Uterus (tissue), 2 donors: ENCODE measurements at regions not wholly inside any gene's neighbourhood (a gene's known extent, or its start where the extent isn't known, plus 50 kb on each side); places are given as distances from the start of the nearest gene placed in this dataset.

ENCODE experiments used
- POLR2A ChIP-seq, 2 donors: fragments of 450-650 bp; IDR thresholded peaks; one replicate each; pipeline ENCODE4 v1.6.1; 2016; ENCODE audit warnings: antibody characterized with exemption in 2 of 2, mild to moderate bottlenecking in 1 of 2, moderate library complexity in 1 of 2
- TF ChIP-seq, protein P1 (sequence below), 4 experiments: fragments of 200-600 bp in 2 of 4; fragments of 450-650 bp in 2 of 4; sonication (generic) in 2 of 4; IDR thresholded peaks; one replicate each; pipeline ENCODE4 v1.5.1; 2016 to 2019; ENCODE audit warnings: antibody characterized with exemption in 4 of 4, mild to moderate bottlenecking in 2 of 4, moderate library complexity in 1 of 4

DNA sequence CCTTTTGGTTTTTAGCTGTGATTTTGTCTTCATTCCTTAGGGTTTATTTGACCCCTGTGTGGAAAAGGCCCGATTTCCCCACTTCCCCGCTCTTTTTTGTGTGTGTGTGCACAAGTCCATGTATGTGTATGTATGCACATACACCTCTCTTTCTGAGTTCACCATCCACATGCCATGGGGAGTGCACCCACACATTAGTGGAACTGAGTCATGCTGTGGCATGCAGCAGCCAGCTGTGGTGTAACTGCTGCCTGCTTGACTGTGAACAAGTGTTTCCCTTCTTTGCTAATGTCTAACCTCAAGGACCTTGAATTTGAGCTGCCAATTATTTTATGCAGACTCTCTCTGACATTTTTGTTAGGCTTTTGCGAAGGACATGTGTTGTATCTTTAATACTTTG is 434.9 kb upstream of the TPM1 start:
- TF ChIP-seq, protein P1, sequence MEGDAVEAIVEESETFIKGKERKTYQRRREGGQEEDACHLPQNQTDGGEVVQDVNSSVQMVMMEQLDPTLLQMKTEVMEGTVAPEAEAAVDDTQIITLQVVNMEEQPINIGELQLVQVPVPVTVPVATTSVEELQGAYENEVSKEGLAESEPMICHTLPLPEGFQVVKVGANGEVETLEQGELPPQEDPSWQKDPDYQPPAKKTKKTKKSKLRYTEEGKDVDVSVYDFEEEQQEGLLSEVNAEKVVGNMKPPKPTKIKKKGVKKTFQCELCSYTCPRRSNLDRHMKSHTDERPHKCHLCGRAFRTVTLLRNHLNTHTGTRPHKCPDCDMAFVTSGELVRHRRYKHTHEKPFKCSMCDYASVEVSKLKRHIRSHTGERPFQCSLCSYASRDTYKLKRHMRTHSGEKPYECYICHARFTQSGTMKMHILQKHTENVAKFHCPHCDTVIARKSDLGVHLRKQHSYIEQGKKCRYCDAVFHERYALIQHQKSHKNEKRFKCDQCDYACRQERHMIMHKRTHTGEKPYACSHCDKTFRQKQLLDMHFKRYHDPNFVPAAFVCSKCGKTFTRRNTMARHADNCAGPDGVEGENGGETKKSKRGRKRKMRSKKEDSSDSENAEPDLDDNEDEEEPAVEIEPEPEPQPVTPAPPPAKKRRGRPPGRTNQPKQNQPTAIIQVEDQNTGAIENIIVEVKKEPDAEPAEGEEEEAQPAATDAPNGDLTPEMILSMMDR (IDR thresholded peaks at IDR 0.05): no peak
- TF ChIP-seq POLR2A (IDR thresholded peaks at IDR 0.05): no peak
